Neural progenitor cell (in vitro differentiated cells): ENCODE measurements at regions not wholly inside any gene's neighbourhood (a gene's known extent, or its start where the extent isn't known, plus 50 kb on each side); places are given as distances from the start of the nearest gene placed in this dataset.

ENCODE experiments used
- DNase-seq: peaks from one replicate; pipeline ENCODE4 v3.0.0-alpha.2; 2016; ENCODE audit warnings: low spot score
- H2AFZ ChIP-seq: fragments of 200-600 bp; sonication (generic); replicated peaks from 2 replicates; pipeline ENCODE4 v1.6.1; 2016; ENCODE audit warnings: antibody characterized with exemption
- H3F3A ChIP-seq: fragments of 200-600 bp; sonication (generic); 2 replicates; pipeline ENCODE4 v1.6.1; 2016; ENCODE audit warnings: antibody characterized with exemption, low read depth
- H3K27ac ChIP-seq: fragments of 200-600 bp; sonication (generic); 2 replicates; pipeline ENCODE4 v1.5.1; 2016; ENCODE audit warnings: mild to moderate bottlenecking
- H3K27me3 ChIP-seq: fragments of 200-600 bp; sonication (generic); 2 replicates; pipeline ENCODE4 v1.6.1; 2016; ENCODE audit warnings: mild to moderate bottlenecking, moderate library complexity
- H3K36me3 ChIP-seq: fragments of 200-600 bp; sonication (generic); 2 replicates; pipeline ENCODE4 v1.5.1; 2016
- H3K4me1 ChIP-seq: fragments of 200-600 bp; sonication (generic); 2 replicates; pipeline ENCODE4 v1.6.1; 2016; ENCODE audit warnings: mixed run types
- H3K4me2 ChIP-seq: fragments of 200-600 bp; sonication (generic); 2 replicates; pipeline ENCODE4 v1.6.1; 2016
- H3K4me3 ChIP-seq: fragments of 200-600 bp; sonication (generic); 2 replicates; pipeline ENCODE4 v1.5.1; 2016
- H3K79me2 ChIP-seq: fragments of 200-600 bp; sonication (generic); 2 replicates; pipeline ENCODE4 v1.6.1; 2016; ENCODE audit warnings: low read depth
- H3K9ac ChIP-seq: fragments of 200-600 bp; sonication (generic); 2 replicates; pipeline ENCODE4 v1.6.1; 2016
- H3K9me3 ChIP-seq: fragments of 200-600 bp; sonication (generic); 2 replicates; pipeline ENCODE4 v1.5.1; 2016; ENCODE audit warnings: low read depth
- H4K20me1 ChIP-seq: fragments of 200-600 bp; sonication (generic); 2 replicates; pipeline ENCODE4 v1.6.1; 2016; ENCODE audit warnings: low read depth
- H3K27ac Mint-ChIP-seq: 3 replicates; pipeline ENCODE4 v1.8.0; 2021; ENCODE audit warnings: mixed read lengths
- H3K27me3 Mint-ChIP-seq: 2 replicates; pipeline ENCODE4 v1.8.0; 2022; ENCODE audit warnings: low read depth, mild to moderate bottlenecking, inconsistent platforms, moderate library complexity, mixed read lengths; ENCODE audit not compliant: insufficient read depth
- H3K36me3 Mint-ChIP-seq: 3 replicates; pipeline ENCODE4 v1.8.0; 2021; ENCODE audit warnings: mixed read lengths
- H3K4me1 Mint-ChIP-seq: 3 replicates; pipeline ENCODE4 v1.8.0; 2021; ENCODE audit warnings: mixed read lengths
- H3K4me3 Mint-ChIP-seq: 3 replicates; pipeline ENCODE4 v1.8.0; 2021; ENCODE audit warnings: mild to moderate bottlenecking, moderate library complexity, mixed read lengths
- H3K9me3 Mint-ChIP-seq: 3 replicates; pipeline ENCODE4 v1.8.0; 2020; ENCODE audit warnings: mixed read lengths
- CTCF ChIP-seq: fragments of 200-600 bp; sonication (generic); IDR thresholded peaks from 2 replicates; pipeline ENCODE4 v1.5.1; 2017; ENCODE audit warnings: antibody characterized with exemption, mild to moderate bottlenecking
- EZH2 ChIP-seq: fragments of 200-600 bp; sonication (generic); IDR thresholded peaks from 2 replicates; pipeline ENCODE4 v1.6.1; 2017; ENCODE audit warnings: antibody characterized with exemption, mild to moderate bottlenecking, moderate library complexity
- EZH2phosphoT487 ChIP-seq: fragments of 200-600 bp; sonication (generic); IDR thresholded peaks from 2 replicates; pipeline ENCODE4 v1.6.1; 2017; ENCODE audit warnings: antibody characterized with exemption

- Mint-ChIP-seq H3K36me3 (no peaks in the 10 kb centered on the region), H3K27me3 (peaks cover 4% of the 10 kb centered on the region), H3K9me3 (no peaks in the 10 kb centered on the region), H3K4me1 (peaks cover 23% of the 10 kb centered on the region), H3K4me3 (no peak overlapping the region), H3K27ac (no peak overlapping the region)
- no peak overlapping the region for H3K9ac ChIP-seq
- H3K36me3 ChIP-seq = no peaks in the 10 kb centered on the region
- no peak overlapping the region for H3K27ac ChIP-seq
- no peaks in the 10 kb centered on the region for H3K27me3 ChIP-seq
- H2AFZ ChIP-seq = no peak overlapping the region
- no peaks in the 10 kb centered on the region for H3K9me3 ChIP-seq
- H3K4me1 ChIP-seq = no peaks in the 10 kb centered on the region
- DNase-seq = no peak
- no peak for TF ChIP-seq CTCF
- TF ChIP-seq EZH2 = no peak
- no peak for TF ChIP-seq EZH2phosphoT487
- no peaks in the 10 kb centered on the region for H3F3A ChIP-seq
- no peak overlapping the region for H3K4me3 ChIP-seq
- no peaks in the 10 kb centered on the region for H3K79me2 ChIP-seq
- no peaks in the 10 kb centered on the region for H4K20me1 ChIP-seq
- no peak overlapping the region for H3K4me2 ChIP-seq
Measured at GRCh38 chr14:97975962-97976361, 1178.8 kb downstream of the VRK1 start.

- H3K9me3 Mint-ChIP-seq = no peaks in the 10 kb centered on the region
- no peak overlapping the region for H3K27ac Mint-ChIP-seq
- Histone ChIP-seq H3K27me3 (no peaks in the 10 kb centered on the region), H3K4me1 (no peaks in the 10 kb centered on the region), H3K9me3 (no peaks in the 10 kb centered on the region), H2AFZ (no peak overlapping the region), H4K20me1 (no peaks in the 10 kb centered on the region), H3F3A (no peaks in the 10 kb centered on the region), H3K27ac (no peak overlapping the region), H3K36me3 (no peaks in the 10 kb centered on the region), H3K9ac (no peak overlapping the region), H3K4me2 (no peak overlapping the region), H3K79me2 (no peaks in the 10 kb centered on the region), H3K4me3 (no peak overlapping the region)
- no peak overlapping the region for H3K4me3 Mint-ChIP-seq
- H3K4me1 Mint-ChIP-seq = peaks cover 23% of the 10 kb centered on the region
- no peak for DNase-seq
- H3K27me3 Mint-ChIP-seq = peaks cover 3% of the 10 kb centered on the region
- no peaks in the 10 kb centered on the region for H3K36me3 Mint-ChIP-seq
- no peak for TF ChIP-seq EZH2
- TF ChIP-seq EZH2phosphoT487 = no peak
- TF ChIP-seq CTCF = no peak
Measured at GRCh38 chr14:97976861-97977260, 1179.7 kb downstream of the VRK1 start.

GRCh38 chr14:97977651-97978261, 1180.6 kb downstream of the VRK1 start:
- Histone ChIP-seq H3K27ac (no peak overlapping the region), H3K4me3 (no peak overlapping the region), H2AFZ (no peak overlapping the region), H3K4me2 (no peak overlapping the region), H3K9me3 (no peaks in the 10 kb centered on the region), H4K20me1 (no peaks in the 10 kb centered on the region), H3K4me1 (no peaks in the 10 kb centered on the region), H3F3A (no peaks in the 10 kb centered on the region), H3K9ac (no peak overlapping the region), H3K27me3 (no peaks in the 10 kb centered on the region), H3K79me2 (no peaks in the 10 kb centered on the region), H3K36me3 (no peaks in the 10 kb centered on the region)
- no peak overlapping the region for H3K27ac Mint-ChIP-seq
- DNase-seq = no peak
- peaks cover 23% of the 10 kb centered on the region for H3K4me1 Mint-ChIP-seq
- no peaks in the 10 kb centered on the region for H3K36me3 Mint-ChIP-seq
- H3K9me3 Mint-ChIP-seq = no peaks in the 10 kb centered on the region
- no peak for TF ChIP-seq EZH2
- no peak for TF ChIP-seq CTCF
- TF ChIP-seq EZH2phosphoT487 = no peak
- H3K4me3 Mint-ChIP-seq = no peak overlapping the region
- peaks cover 3% of the 10 kb centered on the region for H3K27me3 Mint-ChIP-seq
